SW480 (cell line): ENCODE measurements at regions not wholly inside any gene's neighbourhood (a gene's known extent, or its start where the extent isn't known, plus 50 kb on each side); places are given as distances from the start of the nearest gene placed in this dataset.

Experiments
- DNase-seq: peaks from one replicate; pipeline ENCODE4 v3.0.0-alpha.2; 2016; ENCODE audit warnings: low spot score

DNA sequence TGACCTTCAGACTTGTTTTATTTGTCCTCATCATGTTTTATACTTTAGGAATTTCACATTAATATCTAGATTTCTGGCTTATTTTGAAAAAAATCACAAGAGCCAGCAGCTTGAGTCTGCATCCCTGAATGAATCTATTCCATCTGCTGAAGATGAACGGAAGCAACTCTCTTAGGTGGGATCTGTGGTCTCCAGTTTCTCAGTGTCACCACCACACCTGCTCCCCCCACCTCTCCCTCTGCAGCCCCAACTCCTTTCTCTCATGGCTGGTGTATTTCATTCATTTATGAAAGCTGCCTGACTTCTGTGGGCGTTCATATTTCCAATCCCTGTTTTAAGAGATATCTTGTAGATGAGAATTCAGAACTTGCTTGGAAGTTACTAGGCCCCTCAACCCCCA, 102.1 kb upstream of the AGBL1 start:
- no peak for DNase-seq

DNA sequence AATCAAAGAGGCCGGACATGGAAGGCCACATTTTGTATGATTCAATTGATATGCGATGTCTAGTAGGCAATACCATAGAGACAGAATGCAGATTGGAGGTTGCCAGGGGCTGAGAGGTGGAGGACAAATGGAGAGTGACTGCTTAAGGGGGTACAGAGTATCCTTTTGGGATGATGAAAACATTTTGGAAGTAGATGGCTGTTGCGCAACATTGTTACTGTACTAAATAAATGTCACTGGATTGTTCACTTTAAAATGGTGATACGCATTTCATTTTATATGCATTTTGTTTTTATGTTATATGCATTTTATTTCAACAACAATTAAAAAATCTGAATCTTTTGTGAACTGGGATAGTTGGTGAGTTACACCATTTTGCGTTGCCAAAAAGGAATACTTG, 99.7 kb upstream of the AGBL1 start:
- DNase-seq, result no peak

DNA sequence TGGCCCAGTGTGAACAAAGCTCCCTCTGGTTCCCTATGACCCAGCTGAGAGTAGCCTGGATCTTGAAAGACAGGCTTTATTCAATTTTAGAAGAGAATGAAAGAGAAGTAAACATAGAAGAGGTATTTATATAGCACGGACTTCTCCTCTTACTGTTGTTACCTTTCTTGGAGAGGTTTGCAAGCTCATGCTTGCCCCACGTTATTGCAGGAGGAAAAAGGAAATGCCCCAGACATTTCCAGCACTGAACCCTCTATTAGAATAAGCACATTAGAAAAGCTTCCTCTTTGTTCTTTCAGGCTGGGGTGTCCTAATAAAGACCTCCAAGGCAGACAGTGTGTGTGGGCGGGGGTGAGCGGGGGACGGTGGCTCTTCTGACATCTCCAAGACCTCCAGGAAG, 98.7 kb upstream of the AGBL1 start:
- no peak for DNase-seq

DNA sequence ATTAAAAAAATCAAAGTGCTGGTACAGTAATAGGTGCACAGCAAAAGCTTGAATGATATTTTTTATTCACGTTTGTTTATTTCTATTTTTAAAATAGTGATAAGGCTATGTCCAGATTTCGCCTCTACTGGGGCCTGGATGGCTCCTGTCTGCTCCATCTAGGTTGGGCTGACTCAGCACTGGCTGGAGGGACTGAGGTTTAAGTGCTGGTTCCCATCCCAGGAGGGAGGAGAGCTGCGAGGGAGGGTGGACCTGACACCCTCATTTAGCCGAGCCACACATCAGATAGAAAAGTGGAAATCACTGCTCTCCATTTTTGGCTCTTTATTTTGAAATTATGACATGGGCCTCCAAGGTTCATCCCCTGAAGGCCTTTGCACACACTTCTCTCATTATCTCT, 95.4 kb upstream of the AGBL1 start:
- DNase-seq, result no peak

DNA sequence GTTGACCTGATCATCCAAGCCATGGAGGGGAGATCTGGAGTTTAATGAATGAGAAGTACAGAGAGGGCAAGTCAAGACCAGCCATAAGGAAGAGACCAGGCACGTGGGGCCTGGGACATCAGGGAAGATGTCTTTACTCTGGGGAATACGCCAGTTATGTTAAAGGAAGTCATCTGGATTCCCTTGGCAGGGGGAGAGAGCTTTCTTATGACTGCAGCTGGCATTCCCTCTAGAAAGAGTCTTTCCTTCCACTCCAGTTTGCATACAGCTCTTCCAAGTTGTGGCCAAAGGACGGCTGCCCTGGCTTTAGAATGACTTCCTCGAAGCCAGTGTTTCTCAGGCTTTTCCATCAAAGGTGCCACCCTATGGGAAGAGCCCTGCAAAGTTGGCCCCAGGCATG, 93.6 kb upstream of the AGBL1 start:
- DNase-seq, result no peak

DNA sequence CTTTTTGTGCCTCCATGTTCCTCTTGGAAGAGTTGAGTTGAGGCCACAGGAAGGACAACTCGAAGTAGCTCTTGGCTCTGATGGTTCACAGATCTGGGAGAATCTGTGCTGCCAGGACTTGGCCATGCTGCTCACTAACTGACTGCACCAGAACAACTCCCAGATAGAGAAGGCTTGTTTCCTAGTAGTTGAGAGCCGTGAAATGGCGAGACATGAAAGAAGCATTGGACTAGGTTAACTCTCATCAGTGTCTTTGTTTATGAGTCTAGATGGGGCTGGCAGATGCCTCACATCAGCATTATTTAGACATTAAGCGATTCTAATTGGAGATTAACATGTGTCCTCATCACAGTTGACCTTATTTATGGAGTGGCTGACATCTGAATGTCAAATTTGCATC, 92.9 kb upstream of the AGBL1 start:
- DNase-seq, result no peak

DNA sequence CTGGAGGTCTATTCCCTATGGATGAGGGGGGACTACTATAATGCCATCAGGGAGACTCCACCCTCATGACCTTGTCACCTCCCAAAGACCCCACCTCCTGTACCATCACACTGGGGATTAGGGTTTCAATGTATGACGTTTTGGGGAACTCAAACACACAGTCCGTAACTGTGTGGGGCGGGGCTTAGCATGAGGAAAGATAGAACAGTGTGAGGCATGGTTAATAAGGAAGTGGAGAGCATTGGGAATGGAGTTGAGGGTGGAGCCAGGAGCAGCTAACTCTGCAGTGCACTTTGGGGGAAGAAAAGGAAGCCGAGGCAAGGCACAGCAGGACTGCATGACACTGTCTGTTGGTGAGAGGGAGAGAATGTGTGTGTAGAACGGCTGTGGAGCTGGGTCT, 90.9 kb upstream of the AGBL1 start:
- DNase-seq, result no peak

DNA sequence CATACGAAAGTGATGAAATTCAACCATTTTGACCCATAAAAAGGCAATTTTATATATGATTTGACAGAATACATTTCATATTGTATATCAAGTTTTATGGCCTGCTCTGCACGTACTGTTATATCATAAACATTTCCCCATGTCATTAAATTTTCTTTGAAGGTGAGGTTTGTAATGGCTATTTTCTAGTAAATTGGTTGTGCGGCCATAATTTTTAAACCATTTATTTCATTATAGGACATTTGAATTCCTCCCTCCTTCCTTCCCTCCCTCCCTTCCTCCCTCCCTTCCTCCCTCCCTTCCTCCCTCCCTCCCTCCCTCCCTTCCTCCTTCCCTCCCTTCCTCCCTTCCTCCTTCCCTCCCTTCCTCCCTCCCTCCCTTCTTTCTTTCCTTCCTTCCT, 87.4 kb upstream of the AGBL1 start:
- no peak for DNase-seq

DNA sequence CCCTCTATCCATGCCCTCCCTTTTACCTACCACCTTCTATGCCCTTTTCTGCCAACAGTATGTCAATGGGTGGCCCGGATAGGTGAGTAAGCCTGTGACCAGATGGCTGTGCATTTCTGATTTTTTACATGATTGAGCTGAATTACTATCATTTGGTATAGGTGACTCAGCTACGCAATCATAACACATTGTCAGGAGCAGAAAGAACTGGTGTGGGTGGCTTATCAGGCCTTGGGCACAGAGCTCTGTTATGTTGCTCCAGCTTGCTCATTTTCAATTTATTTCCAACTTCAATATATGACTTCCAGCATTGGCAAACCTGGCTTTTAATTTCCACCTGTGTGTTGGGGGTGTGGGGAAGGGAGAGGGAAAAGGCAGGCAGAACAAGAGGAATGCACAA, 86.6 kb upstream of the AGBL1 start:
- no peak for DNase-seq

DNA sequence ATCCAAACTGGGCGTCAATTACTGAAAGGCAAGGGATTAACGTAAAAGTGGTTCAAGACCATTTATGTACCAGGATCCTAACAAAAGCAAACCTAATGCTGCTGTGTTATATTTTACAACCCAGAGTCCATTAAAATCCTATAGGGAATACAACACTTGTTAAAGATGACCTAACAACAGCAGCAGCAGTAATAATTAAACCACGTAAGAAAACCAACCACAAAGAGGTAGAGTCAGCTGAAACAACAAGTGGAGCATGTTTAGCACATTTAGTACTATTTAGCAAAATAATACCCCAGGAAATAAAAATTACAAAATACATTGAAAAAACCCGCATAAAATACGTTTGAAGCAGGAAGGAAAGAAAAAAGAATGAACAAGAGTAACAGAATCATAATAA, 82.1 kb upstream of the AGBL1 start:
- DNase-seq, result no peak

DNA sequence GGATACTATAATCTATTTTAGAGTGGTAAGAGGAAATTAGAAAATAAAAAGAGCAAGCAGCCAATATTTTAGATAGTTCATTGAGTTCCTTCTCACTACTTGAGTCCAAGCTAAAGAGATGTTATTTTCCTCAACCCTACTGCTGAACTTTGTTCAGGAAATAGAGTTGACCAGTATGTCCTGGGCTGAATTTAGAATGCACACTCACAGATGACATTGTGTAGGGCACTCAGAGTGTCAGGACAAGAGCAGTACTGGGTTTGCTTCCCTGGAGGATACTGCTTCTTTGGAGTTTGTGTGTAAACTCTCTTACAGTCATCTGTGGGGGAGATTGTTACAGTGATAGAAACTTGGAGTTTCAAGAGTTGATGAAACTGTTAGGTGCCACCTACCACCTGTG, 80.0 kb upstream of the AGBL1 start:
- DNase-seq, result no peak

DNA sequence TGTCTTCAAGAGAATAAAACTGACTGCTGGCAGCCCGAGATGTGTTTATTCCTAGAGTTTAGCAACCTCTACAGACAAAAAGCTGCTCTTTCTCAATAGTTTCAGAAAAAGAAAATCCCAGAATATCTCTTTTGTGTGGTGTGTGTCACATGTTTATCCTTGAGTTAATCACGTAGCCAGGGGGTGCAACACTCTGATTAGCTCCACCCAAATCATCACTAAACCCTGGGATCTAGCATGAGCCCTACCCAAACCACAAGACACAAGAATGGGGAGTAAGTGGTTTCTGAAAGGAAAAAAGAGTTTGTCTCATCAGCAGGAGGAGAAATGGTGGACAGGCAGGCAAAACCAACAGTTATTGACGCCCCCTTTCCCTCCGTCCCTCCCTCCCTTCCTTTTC, 78.5 kb upstream of the AGBL1 start:
- no peak for DNase-seq

DNA sequence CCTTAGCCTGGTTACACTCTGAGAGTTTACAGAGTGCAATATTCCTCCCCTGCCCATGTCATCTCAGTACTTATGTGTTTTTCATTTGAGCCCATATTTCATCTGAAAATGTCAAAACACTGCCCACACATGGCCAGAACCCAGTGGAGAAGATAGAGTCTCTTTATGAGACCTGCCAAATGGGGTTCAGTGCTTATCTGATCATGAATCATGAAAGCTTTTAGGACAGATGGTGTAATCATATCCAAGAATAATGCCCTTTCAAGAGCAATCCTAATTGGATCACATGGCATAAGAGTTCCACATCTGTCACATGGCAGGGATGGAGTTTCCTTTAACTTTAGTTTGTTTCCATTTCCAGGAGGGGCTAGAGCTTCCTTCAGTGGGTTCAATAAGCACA, 77.2 kb upstream of the AGBL1 start:
- DNase-seq, result no peak

DNA sequence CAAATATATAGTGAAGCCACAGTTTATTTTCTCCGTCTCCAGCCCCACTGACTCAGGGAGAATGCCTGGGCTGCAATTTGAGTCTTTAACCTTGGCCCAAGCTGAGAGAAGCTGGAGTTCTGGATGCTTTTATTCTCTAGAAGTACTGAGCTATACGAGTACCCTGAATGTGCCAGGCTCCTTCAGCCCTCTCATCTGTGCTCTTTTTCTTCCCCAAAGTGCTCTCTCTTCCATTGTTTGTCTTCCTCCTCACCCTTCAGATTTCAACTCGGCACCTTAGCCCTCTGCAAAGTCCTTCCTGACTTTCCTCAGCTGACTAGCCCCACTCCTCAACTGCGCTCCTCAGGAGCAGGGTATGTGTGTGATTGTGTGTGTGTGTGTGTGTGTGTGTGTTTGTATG, 75.6 kb upstream of the AGBL1 start:
- DNase-seq, result no peak

DNA sequence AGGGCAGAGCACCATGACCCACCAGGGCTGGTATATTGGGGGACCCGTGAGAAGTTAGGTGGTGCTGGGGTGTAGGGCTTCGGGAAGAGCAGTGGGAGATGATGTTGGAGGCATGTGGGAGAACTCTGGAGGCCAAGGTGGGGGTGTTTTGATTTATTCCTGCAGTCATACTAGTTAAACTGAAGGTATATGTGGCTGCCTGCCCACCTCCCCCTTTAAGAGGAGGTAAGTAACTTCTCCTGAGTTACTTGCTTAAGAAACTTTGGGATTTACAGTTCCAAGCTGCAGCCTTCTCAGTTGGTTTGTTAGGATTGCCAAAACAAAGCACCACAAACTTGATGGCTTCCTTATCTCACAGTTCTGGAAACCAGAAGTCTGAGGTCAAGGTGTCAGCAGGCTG, 73.1 kb upstream of the AGBL1 start:
- DNase-seq, result no peak

DNA sequence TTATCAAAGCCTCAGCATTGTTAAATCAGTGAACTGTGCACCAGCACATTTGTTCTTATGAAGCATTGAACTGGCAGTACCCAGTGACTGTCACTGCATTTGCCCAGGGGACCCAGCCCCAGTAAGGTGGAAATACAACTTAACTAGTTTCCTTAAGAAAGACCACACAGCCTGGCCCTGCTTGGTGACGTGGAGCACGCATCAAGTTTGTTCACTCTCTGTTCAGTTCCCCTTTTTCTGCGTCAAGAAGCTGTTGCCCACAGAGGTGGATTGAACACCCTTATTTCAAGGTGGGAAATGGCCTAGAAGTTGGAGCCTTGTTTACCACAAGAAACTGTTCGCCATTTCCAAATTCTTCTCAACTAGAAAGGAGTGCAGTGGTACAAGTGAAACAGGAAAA, 69.9 kb upstream of the AGBL1 start:
- no peak for DNase-seq

DNA sequence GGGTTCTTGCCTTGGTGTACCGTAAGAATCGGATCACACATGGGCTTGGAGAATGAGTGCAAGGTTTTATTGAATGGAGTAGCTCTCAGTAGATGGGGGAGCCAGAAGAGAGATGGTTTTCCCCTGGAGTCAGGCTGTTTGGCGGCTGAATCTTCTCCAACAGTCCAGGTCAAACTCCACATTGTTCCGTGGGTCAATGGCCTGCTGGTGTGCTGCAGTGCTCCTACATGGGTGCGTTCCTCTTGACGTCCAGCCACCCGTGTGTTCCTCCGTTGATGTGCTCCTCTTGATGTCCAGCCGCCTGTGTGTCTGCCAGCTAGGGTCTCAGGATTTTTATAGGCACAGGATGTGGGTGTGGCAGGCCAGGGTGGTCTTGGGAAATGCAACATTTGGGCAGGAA, 69.3 kb upstream of the AGBL1 start:
- DNase-seq, result no peak

DNA sequence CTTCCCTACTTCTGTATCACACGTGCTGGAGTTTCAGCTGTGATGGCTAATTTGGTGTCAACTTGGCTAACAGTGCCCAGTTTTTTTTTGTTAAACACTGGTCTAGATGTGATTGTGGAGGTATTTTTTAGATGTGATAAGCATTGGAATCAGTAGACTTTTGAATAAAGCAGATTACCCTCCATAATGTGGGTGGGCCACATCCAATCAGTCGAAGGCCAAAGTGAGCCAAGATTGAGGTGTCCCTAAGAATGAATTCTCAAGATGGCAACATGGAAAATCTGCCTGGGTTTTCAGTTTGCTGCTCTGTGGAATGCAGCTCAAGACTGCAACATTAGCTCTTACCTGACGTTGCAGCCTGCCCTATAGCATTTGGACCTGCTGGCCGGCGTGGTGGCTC, 68.8 kb upstream of the AGBL1 start:
- no peak for DNase-seq

DNA sequence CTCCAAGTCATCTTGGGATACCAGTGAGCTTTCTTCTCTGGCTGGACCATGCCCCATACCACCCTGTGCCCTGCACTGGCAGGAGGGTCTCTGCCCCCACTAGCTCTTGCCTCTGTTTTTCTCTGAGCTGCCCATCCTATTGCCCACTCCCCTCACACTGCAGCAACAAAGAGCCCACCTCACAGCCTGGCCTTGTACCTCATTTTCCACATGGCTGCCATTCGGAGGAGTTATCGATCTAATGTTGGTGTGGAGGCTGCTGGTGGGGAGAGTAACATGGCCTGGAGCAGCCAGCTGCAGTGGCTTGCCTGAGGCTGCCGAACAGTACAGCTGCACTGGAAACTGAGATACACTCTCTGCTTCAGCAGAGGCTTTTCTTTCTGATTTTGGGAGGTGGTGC, 65.7 kb upstream of the AGBL1 start:
- DNase-seq, result no peak

DNA sequence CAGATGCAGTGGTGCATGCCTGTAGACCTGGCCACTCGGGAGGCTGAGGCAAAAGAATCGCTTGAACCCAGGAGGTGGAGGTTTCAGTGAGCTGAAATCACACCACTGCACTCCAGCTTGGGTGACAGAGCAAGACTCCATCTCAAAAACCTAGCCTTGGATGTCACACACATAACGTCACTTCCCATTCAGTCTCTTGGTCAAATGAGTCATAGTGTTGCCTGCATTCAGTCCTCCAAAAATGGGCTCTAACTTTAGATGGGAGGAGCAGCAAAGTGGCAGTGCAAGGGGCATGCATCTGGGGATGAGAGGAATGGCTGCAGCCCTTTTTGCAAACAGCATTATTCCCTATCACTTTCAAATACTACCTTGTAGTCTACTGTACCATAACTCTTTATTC, 62.9 kb upstream of the AGBL1 start:
- peak; percentile 17 for DNase-seq

DNA sequence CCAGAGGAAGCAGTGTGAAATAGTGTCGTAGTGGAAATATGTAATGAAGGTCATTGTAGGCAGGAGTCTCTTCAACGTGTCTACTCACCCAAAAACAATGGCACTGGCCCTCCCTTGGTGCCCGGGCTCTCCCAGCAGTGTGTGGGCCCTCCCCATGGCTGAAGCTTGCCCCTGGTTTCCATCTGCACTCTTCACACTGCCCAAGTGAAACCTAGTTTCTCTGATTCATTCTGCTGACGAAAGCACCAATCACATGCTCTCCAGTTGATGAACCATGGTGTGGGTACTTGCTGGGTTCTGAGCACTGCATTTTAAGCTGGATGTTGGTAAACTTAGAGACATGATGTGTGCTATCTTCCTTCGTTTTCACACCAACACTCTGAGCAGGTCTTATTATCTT, 61.0 kb upstream of the AGBL1 start:
- no peak for DNase-seq

DNA sequence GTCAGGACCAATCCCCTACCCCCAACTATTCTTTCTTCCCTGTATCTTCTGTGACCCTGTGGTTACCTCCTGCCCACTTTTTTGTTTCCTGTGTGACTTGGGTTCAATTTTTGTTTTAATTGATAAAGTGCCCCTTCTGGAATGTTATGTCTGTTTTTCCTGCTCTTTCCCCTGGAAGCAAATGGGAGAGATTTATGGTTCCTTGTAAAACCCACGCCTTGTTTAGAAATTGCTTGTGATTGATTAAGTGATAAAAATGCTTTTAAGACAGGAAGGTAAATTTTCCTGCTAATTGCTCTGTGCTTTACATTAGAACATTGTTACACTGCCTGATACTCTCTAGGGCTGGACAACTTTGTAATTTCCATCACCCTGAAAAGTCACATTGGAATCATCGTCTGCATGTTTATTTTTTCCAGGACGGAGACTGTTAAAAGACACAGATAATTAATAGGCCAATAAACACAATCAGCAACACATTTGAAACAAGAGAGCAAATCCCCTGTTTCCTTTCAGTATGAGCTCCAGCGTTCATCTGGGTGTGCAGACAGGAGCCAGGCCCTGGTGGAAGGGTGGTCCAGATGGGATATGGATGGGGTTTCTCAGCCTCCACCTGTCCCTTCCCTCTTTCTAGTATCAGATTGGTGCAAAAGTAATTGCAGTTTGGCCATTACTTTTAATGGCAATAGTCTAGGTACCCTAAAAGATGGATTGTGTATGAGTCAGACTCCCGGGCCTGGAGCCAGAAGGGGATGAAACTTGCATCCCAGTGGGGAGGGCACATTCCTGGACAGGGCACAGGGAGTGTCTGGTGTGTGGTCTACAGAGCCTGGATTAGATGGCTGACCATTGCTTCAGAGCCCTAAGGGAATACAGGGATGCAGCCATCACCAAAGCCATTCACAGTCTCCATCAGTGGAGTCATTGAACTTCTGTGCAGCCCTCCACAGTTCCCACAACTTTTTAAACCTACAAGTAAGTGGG, 58.1 kb upstream of the AGBL1 start:
- DNase-seq, result peak; percentile 48

DNA sequence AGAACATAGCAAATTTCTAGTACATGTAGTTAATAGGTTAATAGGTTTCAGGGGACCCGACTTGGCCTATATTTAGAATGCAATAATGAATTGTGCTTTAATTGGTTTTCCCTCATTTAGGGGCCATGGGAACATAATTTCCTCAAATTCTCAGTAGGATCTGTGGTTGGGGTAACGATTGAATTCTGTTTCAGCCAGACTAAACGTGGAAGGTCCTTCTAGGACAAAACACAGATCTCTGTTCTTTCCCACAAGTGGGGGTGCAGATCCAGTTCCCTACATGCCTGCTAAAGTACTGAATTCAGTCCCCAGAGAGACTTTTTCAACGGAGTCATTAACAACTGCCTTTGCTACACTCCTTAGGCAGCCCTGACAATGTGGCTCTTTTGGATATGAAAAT, 50.7 kb upstream of the AGBL1 start:
- no peak for DNase-seq
